Right atrium auricular region (tissue), 2 donors: ENCODE measurements at regions not wholly inside any gene's neighbourhood (a gene's known extent, or its start where the extent isn't known, plus 50 kb on each side); places are given as distances from the start of the nearest gene placed in this dataset.
A peak's percentile ranks its signal among the peaks of the same experiment; 100 is the strongest.

Experiments used
- DNase-seq: peaks from one replicate; pipeline ENCODE4 v3.0.0-alpha.2; 2019; ENCODE audit warnings: low spot score
- H3K27ac ChIP-seq, 2 donors: fragments of 200-600 bp; sonication (generic); 1 replicate in 1 of 2; 2 replicates in 1 of 2; pipeline ENCODE4 v1.5.1; 2016 to 2019
- H3K27me3 ChIP-seq, 2 donors: fragments of 200-600 bp; sonication (generic); one replicate each; pipeline versions ENCODE4 v1.5.1 to v1.6.0; 2017 to 2019
- H3K36me3 ChIP-seq: fragments of 200-600 bp; sonication (generic); one replicate; pipeline ENCODE4 v1.5.1; 2016
- H3K4me1 ChIP-seq, 2 donors: fragments of 200-600 bp; sonication (generic); one replicate each; pipeline versions ENCODE4 v1.5.1 to v1.6.0; 2017 to 2019
- H3K4me3 ChIP-seq, 2 donors: fragments of 200-600 bp; sonication (generic); 1 replicate in 1 of 2; 2 replicates in 1 of 2; pipeline ENCODE4 v1.5.1; 2017 to 2019; ENCODE audit warnings: mild to moderate bottlenecking in 1 of 2, moderate library complexity in 1 of 2
- H3K9me3 ChIP-seq, 2 donors: fragments of 200-600 bp; sonication (generic); one replicate each; pipeline ENCODE4 v1.5.1; 2019
- CTCF ChIP-seq, 2 donors: fragments of 200-600 bp; sonication (generic); IDR thresholded peaks; one replicate each; pipeline ENCODE4 v1.5.1; 2019; ENCODE audit warnings: antibody characterized with exemption in 2 of 2

- H3K9me3 ChIP-seq, result no peaks in the 10 kb centered on the region
- H3K4me1 ChIP-seq, result peaks cover 0 to 15% of the 10 kb centered on the region in 2 donors
- H3K27me3 ChIP-seq, result no peaks in the 10 kb centered on the region
- peak overlapping the region; percentile 49 to 54 for H3K27ac ChIP-seq
- DNase-seq, result no peak
- H3K36me3 ChIP-seq, result no peaks in the 10 kb centered on the region
- H3K4me3 ChIP-seq, result peak overlapping the region; percentile 18 to 35
- no peak for TF ChIP-seq CTCF (IDR thresholded peaks at IDR 0.05)
These were observed 170.8 kb upstream of the HABP2 start for GRCh38 chr10:113381981-113382509.

- Histone ChIP-seq H3K9me3 (no peaks in the 10 kb centered on the region), H3K27ac (no peak overlapping the region), H3K36me3 (no peaks in the 10 kb centered on the region), H3K27me3 (no peaks in the 10 kb centered on the region), H3K4me3 (no peak overlapping the region), H3K4me1 (peaks cover 0 to 15% of the 10 kb centered on the region in 2 donors)
- DNase-seq, result no peak
- no peak for TF ChIP-seq CTCF (IDR thresholded peaks at IDR 0.05)
These were observed 170.2 kb upstream of the HABP2 start for GRCh38 chr10:113382691-113383090.

GRCh38 chr10:113384181-113384580 lies 168.7 kb upstream of the HABP2 start:
- Histone ChIP-seq H3K9me3 (no peaks in the 10 kb centered on the region), H3K4me3 (no peak overlapping the region), H3K27me3 (no peaks in the 10 kb centered on the region), H3K36me3 (no peaks in the 10 kb centered on the region), H3K27ac (peak overlapping the region; percentile 20 to 38), H3K4me1 (peaks cover 0 to 15% of the 10 kb centered on the region in 2 donors)
- no peak for TF ChIP-seq CTCF (IDR thresholded peaks at IDR 0.05)
- no peak for DNase-seq

GRCh38 chr10:113385021-113385999 lies 167.5 kb upstream of the HABP2 start:
- no peaks in the 10 kb centered on the region for H3K27me3 ChIP-seq

GRCh38 chr10:113386005-113386404 lies 166.8 kb upstream of the HABP2 start:
- no peak for TF ChIP-seq CTCF (IDR thresholded peaks at IDR 0.05)
- peak; percentile 71 for DNase-seq

More at GRCh38 chr10:113385021-113385999, 167.5 kb upstream of the HABP2 start:
- H3K4me3 ChIP-seq, result no peak overlapping the region
- no peaks in the 10 kb centered on the region for H3K9me3 ChIP-seq
- H3K27ac ChIP-seq, result peak overlapping the region; percentile 31 to 51
- DNase-seq, result peak; percentile 93
- TF ChIP-seq CTCF (IDR thresholded peaks at IDR 0.05), result peak; percentile 61 to 91
- peaks cover 0 to 15% of the 10 kb centered on the region in 2 donors for H3K4me1 ChIP-seq
- no peaks in the 10 kb centered on the region for H3K36me3 ChIP-seq

More at GRCh38 chr10:113386005-113386404, 166.8 kb upstream of the HABP2 start:
- peak overlapping the region; percentile 31 to 51 for H3K27ac ChIP-seq
- H3K27me3 ChIP-seq, result no peaks in the 10 kb centered on the region
- no peaks in the 10 kb centered on the region for H3K9me3 ChIP-seq
- H3K4me1 ChIP-seq, result peaks cover 0 to 15% of the 10 kb centered on the region in 2 donors
- H3K36me3 ChIP-seq, result no peaks in the 10 kb centered on the region
- H3K4me3 ChIP-seq, result no peak overlapping the region
